Neuronal stem cell (in vitro differentiated cells): ENCODE measurements at regions not wholly inside any gene's neighbourhood (a gene's known extent, or its start where the extent isn't known, plus 50 kb on each side); places are given as distances from the start of the nearest gene placed in this dataset.

Experiments
- DNase-seq: peaks from one replicate; pipeline ENCODE4 v3.0.0-alpha.2; 2013; ENCODE audit warnings: low spot score
- H2AFZ ChIP-seq: one replicate; pipeline ENCODE4 v1.6.1; 2013; ENCODE audit warnings: mild to moderate bottlenecking, low read length, inconsistent platforms
- H2AK5ac ChIP-seq: 2 replicates; pipeline ENCODE4 v1.6.1; 2013; ENCODE audit warnings: low read depth, mild to moderate bottlenecking, inconsistent platforms, low read length, moderate library complexity, mixed read lengths
- H2BK120ac ChIP-seq: 2 replicates; pipeline ENCODE4 v1.6.1; 2013; ENCODE audit warnings: low read depth, mild to moderate bottlenecking, inconsistent platforms, low read length, moderate library complexity, mixed read lengths
- H2BK12ac ChIP-seq: one replicate; pipeline ENCODE4 v1.6.1; 2013; ENCODE audit warnings: low read length, inconsistent platforms
- H2BK15ac ChIP-seq: 2 replicates; pipeline ENCODE4 v1.6.1; 2013; ENCODE audit warnings: mild to moderate bottlenecking, low read length, inconsistent platforms, mixed read lengths
- H2BK5ac ChIP-seq: one replicate; pipeline ENCODE4 v1.6.1; 2013; ENCODE audit warnings: inconsistent platforms, mild to moderate bottlenecking, low read length, moderate library complexity
- H3K14ac ChIP-seq: one replicate; pipeline ENCODE4 v1.6.1; 2013; ENCODE audit warnings: low read length, inconsistent platforms
- H3K18ac ChIP-seq: 2 replicates; pipeline ENCODE4 v1.6.1; 2013; ENCODE audit warnings: low read length, inconsistent platforms
- H3K23ac ChIP-seq: 2 replicates; pipeline ENCODE4 v1.6.1; 2013; ENCODE audit warnings: low read depth, mild to moderate bottlenecking, mixed read lengths, low read length, inconsistent platforms; ENCODE audit not compliant: poor library complexity
- H3K27ac ChIP-seq: replicated peaks from 3 replicates; pipeline ENCODE4 v1.5.1; 2013; ENCODE audit warnings: low read length, inconsistent platforms
- H3K27me3 ChIP-seq, 3 experiments: 2 replicates each; pipeline ENCODE4 v1.6.1; 2013; ENCODE audit warnings: low read length in 3 of 3, mild to moderate bottlenecking in 2 of 3, inconsistent platforms in 1 of 3, low read depth in 1 of 3, mixed read lengths in 1 of 3, moderate library complexity in 1 of 3; ENCODE audit not compliant: control insufficient read depth in 3 of 3, insufficient read depth in 3 of 3
- H3K36me3 ChIP-seq, 2 donors: replicated peaks in 1 of 2; 2 replicates each; pipeline ENCODE4 v1.6.1; 2013; ENCODE audit warnings: low read length in 2 of 2; ENCODE audit not compliant: control insufficient read depth in 2 of 2, insufficient read depth in 2 of 2
- H3K4ac ChIP-seq: 2 replicates; pipeline ENCODE4 v1.6.1; 2013; ENCODE audit warnings: inconsistent platforms, mild to moderate bottlenecking, low read length, moderate library complexity
- H3K4me1 ChIP-seq, 2 donors: 1 replicate in 1 of 2; 2 replicates in 1 of 2; pipeline ENCODE4 v1.6.1; 2013; ENCODE audit warnings: low read length in 2 of 2, low read depth in 1 of 2; ENCODE audit not compliant: control insufficient read depth in 2 of 2, insufficient read depth in 1 of 2
- H3K4me2 ChIP-seq: one replicate; pipeline ENCODE4 v1.6.1; 2013; ENCODE audit warnings: mild to moderate bottlenecking, low read length, inconsistent platforms; ENCODE audit not compliant: insufficient read depth, poor library complexity, severe bottlenecking
- H3K4me3 ChIP-seq, 2 donors: 2 replicates each; pipeline ENCODE4 v1.5.1; 2013; ENCODE audit warnings: low read length in 2 of 2, mild to moderate bottlenecking in 2 of 2, inconsistent platforms in 1 of 2, moderate library complexity in 1 of 2
- H3K79me1 ChIP-seq: one replicate; pipeline ENCODE4 v1.6.1; 2013; ENCODE audit warnings: low read depth, mild to moderate bottlenecking, inconsistent platforms, low read length, moderate library complexity
- H3K9ac ChIP-seq: one replicate; pipeline ENCODE4 v1.6.1; 2013; ENCODE audit warnings: mild to moderate bottlenecking, low read depth, low read length, inconsistent platforms; ENCODE audit not compliant: poor library complexity
- H3K9me3 ChIP-seq, 2 donors: replicated peaks in 1 of 2; 2 replicates each; pipeline versions ENCODE3 to v1.6.1; 2013; ENCODE audit warnings: low read length in 2 of 2, mild to moderate bottlenecking in 2 of 2, inconsistent platforms in 1 of 2, low read depth in 1 of 2, mixed read lengths in 1 of 2, moderate library complexity in 1 of 2; ENCODE audit not compliant: control insufficient read depth in 2 of 2, insufficient read depth in 1 of 2
- H4K8ac ChIP-seq: one replicate; pipeline ENCODE4 v1.6.1; 2013; ENCODE audit warnings: low read depth, mild to moderate bottlenecking, inconsistent platforms, low read length, moderate library complexity
- H4K91ac ChIP-seq: one replicate; pipeline ENCODE4 v1.6.1; 2013; ENCODE audit warnings: low read length, low read depth, mild to moderate bottlenecking, inconsistent platforms; ENCODE audit not compliant: poor library complexity
- WGBS, 2 donors: extraction: QIAGEN DNeasy Blood & Tissue Kit; methylation state at CpG; one replicate each; pipeline ENCODE4 v1.1.7; 2013; ENCODE audit warnings: missing lambda C conversion rate in 2 of 2, mixed read lengths in 1 of 2; ENCODE audit not compliant: insufficient read length in 2 of 2, insufficient replicate concordance in 1 of 2; ENCODE audit errors: extremely low coverage in 2 of 2; 5-methylcytosine and 5-hydroxymethylcytosine counted together

DNA sequence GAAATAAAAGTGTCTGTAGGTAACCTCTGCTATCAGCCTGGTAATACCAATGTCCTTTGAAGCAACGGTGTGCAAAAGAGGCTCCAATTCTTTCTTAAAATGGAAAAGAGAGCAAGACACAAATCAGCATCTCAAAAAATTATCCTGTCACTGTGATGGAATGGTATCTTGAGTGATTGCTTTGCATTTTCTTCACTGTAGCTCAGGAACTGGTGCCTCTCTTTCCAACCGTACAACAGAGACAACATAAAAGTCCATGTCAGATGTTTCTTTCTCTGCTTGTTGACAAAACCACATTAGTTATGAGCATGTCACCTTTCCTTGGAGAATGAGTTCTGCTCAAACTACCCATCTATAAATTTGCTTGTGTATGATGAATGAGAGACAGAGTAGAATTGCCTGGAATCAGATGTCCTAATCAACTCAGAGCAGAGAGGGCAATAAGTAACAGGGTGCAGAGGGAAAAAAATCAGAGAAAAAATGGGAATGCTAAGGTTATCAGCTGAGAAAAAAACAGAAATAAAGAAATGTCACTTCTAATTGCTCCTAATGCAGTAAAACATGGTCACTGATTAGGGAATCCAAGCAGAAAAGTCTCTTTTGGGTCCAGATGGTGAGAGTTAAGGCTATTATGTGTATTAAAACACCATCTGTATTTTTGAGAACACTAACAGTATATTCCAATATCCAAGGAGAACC lies 465.0 kb upstream of the ATP2B1 start:
- H3K27ac ChIP-seq, result no peak overlapping the region
- H3K4ac ChIP-seq, result no peak overlapping the region
- no peak overlapping the region for H4K8ac ChIP-seq
- H3K4me3 ChIP-seq, result no peak overlapping the region
- peak overlapping the region; percentile 12 for H2AFZ ChIP-seq
- no peaks in the 10 kb centered on the region for H3K36me3 ChIP-seq
- no peak overlapping the region for H4K91ac ChIP-seq
- H3K23ac ChIP-seq, result no peak overlapping the region
- no CpG with 5 or more reads among the region's 2 CpGs for WGBS, 2 donors
- peaks cover 2 to 8% of the 10 kb centered on the region in 2 donors for H3K4me1 ChIP-seq
- no peak for DNase-seq
- no peak overlapping the region for H2BK120ac ChIP-seq
- H3K9me3 ChIP-seq, result no peaks in the 10 kb centered on the region
- no peaks in the 10 kb centered on the region for H3K27me3 ChIP-seq
- H2BK15ac ChIP-seq, result no peak overlapping the region
- no peak overlapping the region for H2BK12ac ChIP-seq
- no peak overlapping the region for H3K14ac ChIP-seq
- H2AK5ac ChIP-seq, result no peak overlapping the region
- H3K9ac ChIP-seq, result no peak overlapping the region
- no peak overlapping the region for H3K4me2 ChIP-seq
- no peak overlapping the region for H3K18ac ChIP-seq
- H3K79me1 ChIP-seq, result no peaks in the 10 kb centered on the region
- H2BK5ac ChIP-seq, result no peak overlapping the region

DNA sequence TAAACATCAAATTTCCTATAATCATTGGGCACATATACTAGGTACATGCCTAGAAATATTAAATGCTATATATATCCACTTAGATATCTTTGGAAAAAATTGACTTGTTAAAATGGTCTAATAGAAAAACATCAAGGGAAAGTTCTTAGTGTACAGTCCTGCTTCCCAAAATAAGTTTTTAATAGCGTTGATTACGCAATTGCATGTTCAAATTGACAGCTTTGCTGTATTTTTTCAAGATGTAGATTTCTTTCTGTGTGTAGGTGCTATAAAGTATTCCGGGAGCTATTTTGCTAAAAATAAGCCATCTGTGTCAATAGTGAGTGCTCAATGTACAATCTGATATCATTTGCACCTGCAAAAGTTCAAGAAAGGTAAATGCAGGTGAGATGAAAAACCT lies 463.9 kb upstream of the ATP2B1 start:
- no peak overlapping the region for H2BK15ac ChIP-seq
- H3K4me3 ChIP-seq, result no peak overlapping the region
- DNase-seq, result no peak
- H4K91ac ChIP-seq, result no peak overlapping the region
- no peak overlapping the region for H2AK5ac ChIP-seq
- no peak overlapping the region for H2BK120ac ChIP-seq
- H3K4me2 ChIP-seq, result no peak overlapping the region
- H2AFZ ChIP-seq, result no peak overlapping the region
- no peaks in the 10 kb centered on the region for H3K36me3 ChIP-seq
- no peak overlapping the region for H3K14ac ChIP-seq
- H3K18ac ChIP-seq, result no peak overlapping the region
- no peaks in the 10 kb centered on the region for H3K9me3 ChIP-seq
- peaks cover 3 to 8% of the 10 kb centered on the region in 2 donors for H3K4me1 ChIP-seq
- no peak overlapping the region for H3K9ac ChIP-seq
- no peak overlapping the region for H4K8ac ChIP-seq
- H2BK12ac ChIP-seq, result no peak overlapping the region
- no peaks in the 10 kb centered on the region for H3K79me1 ChIP-seq
- H3K4ac ChIP-seq, result no peak overlapping the region
- H3K23ac ChIP-seq, result no peak overlapping the region
- WGBS, 2 donors, result no CpG with 5 or more reads among the region's 3 CpGs
- H3K27ac ChIP-seq, result no peak overlapping the region
- no peak overlapping the region for H2BK5ac ChIP-seq
- H3K27me3 ChIP-seq, result no peaks in the 10 kb centered on the region

DNA sequence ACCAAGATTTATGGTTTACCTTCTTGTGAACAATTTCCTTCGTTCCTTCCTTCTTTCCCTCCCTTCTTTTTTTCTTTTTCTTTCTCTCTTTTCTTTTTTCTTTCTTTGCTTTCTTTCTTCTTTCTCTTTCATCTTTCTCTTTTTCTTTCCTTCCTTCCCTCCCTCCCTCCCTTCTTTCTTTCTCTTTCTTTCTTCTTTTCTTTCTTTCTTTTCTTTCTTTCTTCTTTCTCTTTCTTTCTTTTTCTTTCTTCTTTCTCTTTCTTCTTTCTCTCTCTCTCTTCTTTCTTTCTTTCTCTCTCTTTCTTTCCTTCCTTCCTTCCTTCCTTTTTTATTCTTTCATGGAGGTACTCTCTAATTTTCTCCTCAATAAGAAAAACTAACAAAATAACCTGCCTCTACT lies 462.1 kb upstream of the ATP2B1 start:
- Histone ChIP-seq H3K4ac (no peak overlapping the region), H4K8ac (no peak overlapping the region), H3K36me3 (no peaks in the 10 kb centered on the region), H3K27me3 (no peaks in the 10 kb centered on the region), H3K14ac (no peak overlapping the region), H3K79me1 (no peaks in the 10 kb centered on the region), H3K4me1 (peaks cover 4 to 8% of the 10 kb centered on the region in 2 donors), H2AFZ (no peak overlapping the region), H3K9me3 (no peaks in the 10 kb centered on the region), H2BK5ac (no peak overlapping the region), H3K27ac (no peak overlapping the region), H2BK12ac (no peak overlapping the region), H2BK15ac (no peak overlapping the region), H3K9ac (no peak overlapping the region), H2BK120ac (no peak overlapping the region), H3K4me3 (no peak overlapping the region), H3K4me2 (no peak overlapping the region), H3K23ac (no peak overlapping the region), H4K91ac (no peak overlapping the region), H3K18ac (no peak overlapping the region), H2AK5ac (no peak overlapping the region)
- no CpG with 5 or more reads among the region's 1 CpG for WGBS, 2 donors
- no peak for DNase-seq

DNA sequence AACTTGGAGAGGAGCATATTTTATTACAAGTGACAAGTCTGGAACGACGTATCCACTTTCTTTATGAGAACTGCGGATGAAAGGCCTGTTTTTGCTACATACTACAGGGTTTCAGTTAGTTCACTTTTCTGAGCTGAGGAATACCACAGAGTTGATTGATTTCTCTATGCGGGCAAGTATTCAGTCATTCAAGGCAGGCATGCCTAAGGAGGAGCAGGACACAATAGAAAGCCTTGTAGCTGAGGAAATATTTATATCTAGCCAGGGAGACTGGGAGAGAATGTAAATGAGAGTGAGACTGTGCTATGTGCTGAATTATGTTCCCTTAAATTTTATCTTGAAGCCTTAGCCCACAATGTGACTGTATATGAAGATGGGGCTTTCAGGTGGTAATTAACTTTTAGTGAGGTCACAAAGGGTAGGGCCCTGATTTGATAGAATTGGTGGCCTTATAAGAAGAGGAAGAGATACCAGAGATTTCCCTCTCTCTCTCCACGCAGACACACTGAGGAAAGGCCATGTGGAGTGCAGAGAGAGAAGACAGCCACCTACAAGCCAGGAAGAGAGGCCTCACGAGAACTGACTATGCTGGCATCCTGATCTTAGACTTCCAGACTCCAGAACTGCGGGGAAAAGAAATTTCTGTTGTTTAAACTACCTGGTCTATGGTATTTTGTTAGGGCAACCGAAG lies 459.0 kb upstream of the ATP2B1 start:
- Histone ChIP-seq H2BK15ac (no peak overlapping the region), H4K8ac (no peak overlapping the region), H2AFZ (peak overlapping the region; percentile 50), H3K79me1 (no peaks in the 10 kb centered on the region), H3K9me3 (no peaks in the 10 kb centered on the region), H2BK12ac (no peak overlapping the region), H3K18ac (no peak overlapping the region), H3K14ac (no peak overlapping the region), H3K4me1 (peaks cover 0 to 2% of the 10 kb centered on the region in 2 donors), H2BK5ac (no peak overlapping the region), H3K27me3 (no peaks in the 10 kb centered on the region), H3K4me2 (no peak overlapping the region), H3K23ac (no peak overlapping the region), H3K4me3 (no peak overlapping the region), H2BK120ac (no peak overlapping the region), H3K27ac (no peak overlapping the region), H2AK5ac (no peak overlapping the region), H4K91ac (no peak overlapping the region), H3K36me3 (no peaks in the 10 kb centered on the region), H3K9ac (no peak overlapping the region), H3K4ac (no peak overlapping the region)
- no peak for DNase-seq
- WGBS, 2 donors, result no CpG with 5 or more reads among the region's 8 CpGs
